ENCODE measurements at regions not wholly inside any gene's neighbourhood (a gene's known extent, or its start where the extent isn't known, plus 50 kb on each side); places are given as distances from the start of the nearest gene placed in this dataset.

GRCh38 chr11:70759846-70760245 is 361.5 kb downstream of the CTTN start:
- Histone ChIP-seq H3K9ac (ENCODE audit: low read length) (no peak overlapping the region), H3K4me1 (ENCODE audit: control insufficient read depth, insufficient read depth, low read length) (0 out of 2 replicates have a peak, but pooled peaks cover 5% of the 10 kb centered on the region), H3K27me3 (ENCODE audit: control insufficient read depth, insufficient read depth, low read length) (no peaks in the 10 kb centered on the region; the same call in 1 of the 2 replicates), H3K4me3 (ENCODE audit: low read depth, low read length) (no peak overlapping the region), H3K36me3 (ENCODE audit: control insufficient read depth, insufficient read depth, low read length) (no peaks in the 10 kb centered on the region), H3K9me3 (ENCODE audit: control insufficient read depth, insufficient read depth, low read depth, low read length) (no peaks in the 10 kb centered on the region), H3K27ac (ENCODE audit: low read depth, low read length) (no peak overlapping the region)

- H3K27ac ChIP-seq (ENCODE audit: low read depth, low read length): no peak overlapping the region
- no peaks in the 10 kb centered on the region; the same call in 1 of the 2 replicates for H3K27me3 ChIP-seq (ENCODE audit: control insufficient read depth, insufficient read depth, low read length)
- no peak overlapping the region for H3K9ac ChIP-seq (ENCODE audit: low read length)
- 0 out of 2 replicates have a peak, but pooled peaks cover 5% of the 10 kb centered on the region for H3K4me1 ChIP-seq (ENCODE audit: control insufficient read depth, insufficient read depth, low read length)
- no peak overlapping the region for H3K4me3 ChIP-seq (ENCODE audit: low read depth, low read length)
- no peaks in the 10 kb centered on the region for H3K36me3 ChIP-seq (ENCODE audit: control insufficient read depth, insufficient read depth, low read length)
- no peaks in the 10 kb centered on the region for H3K9me3 ChIP-seq (ENCODE audit: control insufficient read depth, insufficient read depth, low read depth, low read length)
Observed at GRCh38 chr11:70760416-70761020, 362.2 kb downstream of the CTTN start.

GRCh38 chr11:70761094-70761907 is 363.0 kb downstream of the CTTN start:
- no peak overlapping the region for H3K27ac ChIP-seq (ENCODE audit: low read depth, low read length)
- H3K9ac ChIP-seq (ENCODE audit: low read length): no peak overlapping the region
- no peaks in the 10 kb centered on the region for H3K4me1 ChIP-seq (ENCODE audit: control insufficient read depth, insufficient read depth, low read length)
- H3K27me3 ChIP-seq (ENCODE audit: control insufficient read depth, insufficient read depth, low read length): no peaks in the 10 kb centered on the region
- H3K9me3 ChIP-seq (ENCODE audit: control insufficient read depth, insufficient read depth, low read depth, low read length): peaks cover 4% of the 10 kb centered on the region; the same call in 1 of the 2 replicates
- no peak overlapping the region for H3K4me3 ChIP-seq (ENCODE audit: low read depth, low read length)
- H3K36me3 ChIP-seq (ENCODE audit: control insufficient read depth, insufficient read depth, low read length): no peaks in the 10 kb centered on the region

GRCh38 chr11:70761908-70762337 is 363.6 kb downstream of the CTTN start:
- no peak overlapping the region for H3K27ac ChIP-seq (ENCODE audit: low read depth, low read length)
- H3K9ac ChIP-seq (ENCODE audit: low read length): no peak overlapping the region
- no peaks in the 10 kb centered on the region for H3K4me1 ChIP-seq (ENCODE audit: control insufficient read depth, insufficient read depth, low read length)
- H3K36me3 ChIP-seq (ENCODE audit: control insufficient read depth, insufficient read depth, low read length): no peaks in the 10 kb centered on the region
- H3K4me3 ChIP-seq (ENCODE audit: low read depth, low read length): no peak overlapping the region
- peaks cover 4% of the 10 kb centered on the region; the same call in 1 of the 2 replicates for H3K9me3 ChIP-seq (ENCODE audit: control insufficient read depth, insufficient read depth, low read depth, low read length)
- no peaks in the 10 kb centered on the region for H3K27me3 ChIP-seq (ENCODE audit: control insufficient read depth, insufficient read depth, low read length)

- no peak overlapping the region for H3K4me3 ChIP-seq (ENCODE audit: low read depth, low read length)
- no peaks in the 10 kb centered on the region for H3K36me3 ChIP-seq (ENCODE audit: control insufficient read depth, insufficient read depth, low read length)
- no peaks in the 10 kb centered on the region for H3K27me3 ChIP-seq (ENCODE audit: control insufficient read depth, insufficient read depth, low read length)
- H3K9me3 ChIP-seq (ENCODE audit: control insufficient read depth, insufficient read depth, low read depth, low read length): peaks cover 4% of the 10 kb centered on the region; the same call in 1 of the 2 replicates
- H3K9ac ChIP-seq (ENCODE audit: low read length): no peak overlapping the region
- H3K27ac ChIP-seq (ENCODE audit: low read depth, low read length): no peak overlapping the region
- H3K4me1 ChIP-seq (ENCODE audit: control insufficient read depth, insufficient read depth, low read length): no peaks in the 10 kb centered on the region
Observed at GRCh38 chr11:70762810-70763209, 364.5 kb downstream of the CTTN start.

- H3K9me3 ChIP-seq (ENCODE audit: control insufficient read depth, insufficient read depth, low read depth, low read length): peaks cover 4% of the 10 kb centered on the region; the same call in 1 of the 2 replicates
- H3K27ac ChIP-seq (ENCODE audit: low read depth, low read length): no peak overlapping the region
- H3K4me1 ChIP-seq (ENCODE audit: control insufficient read depth, insufficient read depth, low read length): no peaks in the 10 kb centered on the region
- no peaks in the 10 kb centered on the region for H3K27me3 ChIP-seq (ENCODE audit: control insufficient read depth, insufficient read depth, low read length)
- H3K9ac ChIP-seq (ENCODE audit: low read length): no peak overlapping the region
- H3K36me3 ChIP-seq (ENCODE audit: control insufficient read depth, insufficient read depth, low read length): no peaks in the 10 kb centered on the region
- H3K4me3 ChIP-seq (ENCODE audit: low read depth, low read length): no peak overlapping the region
Observed at GRCh38 chr11:70763606-70764005, 365.3 kb downstream of the CTTN start.

GRCh38 chr11:70764356-70764905 is 366.1 kb downstream of the CTTN start:
- H3K9ac ChIP-seq (ENCODE audit: low read length): no peak overlapping the region
- peaks cover 4% of the 10 kb centered on the region; the same call in 1 of the 2 replicates for H3K9me3 ChIP-seq (ENCODE audit: control insufficient read depth, insufficient read depth, low read depth, low read length)
- no peak overlapping the region for H3K27ac ChIP-seq (ENCODE audit: low read depth, low read length)
- no peak overlapping the region for H3K4me3 ChIP-seq (ENCODE audit: low read depth, low read length)
- no peaks in the 10 kb centered on the region for H3K36me3 ChIP-seq (ENCODE audit: control insufficient read depth, insufficient read depth, low read length)
- H3K27me3 ChIP-seq (ENCODE audit: control insufficient read depth, insufficient read depth, low read length): no peaks in the 10 kb centered on the region
- no peaks in the 10 kb centered on the region for H3K4me1 ChIP-seq (ENCODE audit: control insufficient read depth, insufficient read depth, low read length)

GRCh38 chr11:70766901-70767300 is 368.6 kb downstream of the CTTN start:
- Histone ChIP-seq H3K36me3 (ENCODE audit: control insufficient read depth, insufficient read depth, low read length) (no peaks in the 10 kb centered on the region), H3K27me3 (ENCODE audit: control insufficient read depth, insufficient read depth, low read length) (no peaks in the 10 kb centered on the region), H3K4me3 (ENCODE audit: low read depth, low read length) (no peak overlapping the region), H3K9ac (ENCODE audit: low read length) (no peak overlapping the region), H3K27ac (ENCODE audit: low read depth, low read length) (no peak overlapping the region), H3K9me3 (ENCODE audit: control insufficient read depth, insufficient read depth, low read depth, low read length) (peaks cover 4% of the 10 kb centered on the region; the same call in 1 of the 2 replicates), H3K4me1 (ENCODE audit: control insufficient read depth, insufficient read depth, low read length) (no peaks in the 10 kb centered on the region)

GRCh38 chr11:70768346-70769095 is 370.2 kb downstream of the CTTN start:
- H3K9me3 ChIP-seq (ENCODE audit: control insufficient read depth, insufficient read depth, low read depth, low read length): peaks cover 4% of the 10 kb centered on the region; the same call in 1 of the 2 replicates
- no peaks in the 10 kb centered on the region for H3K27me3 ChIP-seq (ENCODE audit: control insufficient read depth, insufficient read depth, low read length)
- H3K27ac ChIP-seq (ENCODE audit: low read depth, low read length): no peak overlapping the region
- H3K4me3 ChIP-seq (ENCODE audit: low read depth, low read length): no peak overlapping the region
- H3K36me3 ChIP-seq (ENCODE audit: control insufficient read depth, insufficient read depth, low read length): no peaks in the 10 kb centered on the region
- H3K9ac ChIP-seq (ENCODE audit: low read length): no peak overlapping the region
- H3K4me1 ChIP-seq (ENCODE audit: control insufficient read depth, insufficient read depth, low read length): no peaks in the 10 kb centered on the region

- Histone ChIP-seq H3K4me1 (ENCODE audit: control insufficient read depth, insufficient read depth, low read length) (no peaks in the 10 kb centered on the region), H3K9me3 (ENCODE audit: control insufficient read depth, insufficient read depth, low read depth, low read length) (peaks cover 4% of the 10 kb centered on the region; the same call in 1 of the 2 replicates), H3K9ac (ENCODE audit: low read length) (no peak overlapping the region), H3K36me3 (ENCODE audit: control insufficient read depth, insufficient read depth, low read length) (no peaks in the 10 kb centered on the region), H3K4me3 (ENCODE audit: low read depth, low read length) (no peak overlapping the region), H3K27me3 (ENCODE audit: control insufficient read depth, insufficient read depth, low read length) (no peaks in the 10 kb centered on the region), H3K27ac (ENCODE audit: low read depth, low read length) (no peak overlapping the region)
Observed at GRCh38 chr11:70769106-70769505, 370.8 kb downstream of the CTTN start.

Data from HUES6 (cell line).